Thyroid gland (tissue), 4 donors: ENCODE measurements at regions not wholly inside any gene's neighbourhood (a gene's known extent, or its start where the extent isn't known, plus 50 kb on each side); places are given as distances from the start of the nearest gene placed in this dataset.

Experiments used
- CTCF ChIP-seq, 6 experiments: fragments of 200-600 bp in 3 of 6; fragments of 450-650 bp in 3 of 6; sonication (generic) in 3 of 6; IDR thresholded peaks; one replicate each; pipeline ENCODE4 v1.5.1; 2016 to 2019; ENCODE audit warnings: antibody characterized with exemption in 6 of 6, mild to moderate bottlenecking in 2 of 6, inconsistent platforms in 1 of 6, moderate library complexity in 1 of 6
- POLR2A ChIP-seq, 2 donors: fragments of 450-650 bp; IDR thresholded peaks; one replicate each; pipeline ENCODE4 v1.6.1; 2017; ENCODE audit warnings: antibody characterized with exemption in 2 of 2, mild to moderate bottlenecking in 2 of 2, moderate library complexity in 1 of 2

GRCh38 chr18:77974329-77974728 lies 724.7 kb downstream of the GALR1 start:
- TF ChIP-seq CTCF (IDR thresholded peaks at IDR 0.05) (no peak), POLR2A (IDR thresholded peaks at IDR 0.05) (no peak)
